K562 (cell line): ENCODE measurements at regions not wholly inside any gene's neighbourhood (a gene's known extent, or its start where the extent isn't known, plus 50 kb on each side); places are given as distances from the start of the nearest gene placed in this dataset.

ENCODE experiments used
- ATAC-seq: fragments of 200-7000 bp; cut with Tn5 transposase; 3 replicates; pipeline ENCODE4 v1.9.1; 2020; ENCODE audit warnings: moderate library complexity
- BruUV-seq: library from RNA; stranded (reverse); fragments of 400-500 nt; replicated peaks from 2 replicates; lab custom pipeline; 2021; lab: Mats Ljungman, UMichigan
- CTCF ChIA-PET: fragments of 300-600 bp; formaldehyde crosslinking; extraction: SDS; loops from one replicate; lab custom pipeline; 2021; ENCODE audit warnings: low intra/inter-chr PET ratio; lab: Yijun Ruan, JAX
- POLR2A ChIA-PET: fragments of 300-600, 350-650 bp; sonication (Branson Sonifier 250); formaldehyde crosslinking; extraction: SDS; loops from one replicate; lab custom pipeline; 2021; ENCODE audit warnings: antibody characterized with exemption, inconsistent platforms; lab: Yijun Ruan, JAX
- DNase-seq, 4 experiments: peaks; one replicate each; pipeline versions ENCODE4 v3.0.0 to v3.0.0-alpha.2; 2011 to 2018; ENCODE audit warnings: low spot score in 3 of 4, mixed read lengths in 3 of 4; ENCODE audit errors: extremely low read depth in 1 of 4
- FAIRE-seq: peaks from 2 replicates; lab custom pipeline; 2011; peaks lifted over from hg19 to GRCh38; lab: Jason Lieb, UNC
- H2AFZ ChIP-seq: 2 replicates; pipeline ENCODE4 v1.6.0; 2011; ENCODE audit warnings: low read depth, low read length, control low read depth, inconsistent platforms
- H3K27ac ChIP-seq: fragments of 200-600 bp; 3 replicates; pipeline ENCODE4 v1.8.0; 2011; ENCODE audit warnings: low read depth, mild to moderate bottlenecking, control low read depth, inconsistent platforms, low read length, moderate library complexity, mixed read lengths; ENCODE audit errors: extremely low read depth
- H3K27me3 ChIP-seq, 2 experiments: fragments of 300-600 bp in 1 of 2; 2 replicates in 1 of 2; 3 replicates in 1 of 2; pipeline versions ENCODE4 v1.6.0 to v1.8.0; 2011; ENCODE audit warnings: inconsistent platforms in 2 of 2, low read length in 2 of 2, mild to moderate bottlenecking in 1 of 2, mixed read lengths in 1 of 2, moderate library complexity in 1 of 2; ENCODE audit not compliant: control insufficient read depth in 2 of 2, insufficient read depth in 2 of 2
- H3K36me3 ChIP-seq: fragments of 300-600 bp; 3 replicates; pipeline ENCODE4 v1.8.0; 2011; ENCODE audit warnings: mild to moderate bottlenecking, low read length, inconsistent platforms; ENCODE audit not compliant: control insufficient read depth, insufficient read depth
- H3K4me1 ChIP-seq, 2 experiments: fragments of 200-600 bp in 1 of 2; replicated peaks in 1 of 2; 2 replicates in 1 of 2; 3 replicates in 1 of 2; pipeline versions ENCODE4 v1.5.1 to v1.8.0; 2011; ENCODE audit warnings: inconsistent platforms in 2 of 2, low read length in 2 of 2, mild to moderate bottlenecking in 1 of 2, mixed read lengths in 1 of 2, moderate library complexity in 1 of 2; ENCODE audit not compliant: control insufficient read depth in 2 of 2, insufficient read depth in 2 of 2
- H3K4me2 ChIP-seq: 2 replicates; pipeline ENCODE4 v1.6.1; 2011; ENCODE audit warnings: low read length, control low read depth, inconsistent platforms, mixed read lengths; ENCODE audit not compliant: insufficient read depth
- H3K4me3 ChIP-seq: fragments of 200-600 bp; sonication (generic), shearing (Covaris generic); 2 replicates; pipeline ENCODE4 v1.5.1; 2016; ENCODE audit warnings: control low read depth, inconsistent platforms
- H3K79me2 ChIP-seq: fragments of 200-600 bp; 3 replicates; pipeline ENCODE4 v1.8.0; 2011; ENCODE audit warnings: low read length, inconsistent platforms; ENCODE audit not compliant: control insufficient read depth, insufficient read depth
- H3K9ac ChIP-seq, 2 experiments: 2 replicates each; pipeline versions ENCODE4 v1.6.0 to v1.6.1; 2011; ENCODE audit warnings: low read depth in 2 of 2, low read length in 2 of 2, control low read depth in 1 of 2, inconsistent platforms in 1 of 2, mild to moderate bottlenecking in 1 of 2, mixed read lengths in 1 of 2; ENCODE audit not compliant: insufficient read depth in 1 of 2
- H3K9me1 ChIP-seq: one replicate; pipeline ENCODE4 v1.6.0; 2011; ENCODE audit warnings: inconsistent platforms, mild to moderate bottlenecking, low read length, moderate library complexity; ENCODE audit not compliant: control insufficient read depth, insufficient read depth
- H3K9me3 ChIP-seq: replicated peaks from 2 replicates; pipeline ENCODE4 v1.5.1; 2011; ENCODE audit warnings: low read depth, low read length, inconsistent platforms; ENCODE audit not compliant: control insufficient read depth, insufficient read depth
- H4K20me1 ChIP-seq: replicated peaks from 2 replicates; pipeline ENCODE4 v1.6.1; 2011; ENCODE audit warnings: low read length, inconsistent platforms, mixed read lengths; ENCODE audit not compliant: control insufficient read depth, insufficient read depth
- FOXA1 ChIP-seq: fragments of 450-650 bp; IDR thresholded peaks from 2 replicates; pipeline ENCODE4 v1.6.1; 2016; ENCODE audit warnings: mild to moderate bottlenecking, borderline replicate concordance
- HDAC3 ChIP-seq: fragments of 450-650 bp; IDR thresholded peaks from 2 replicates; pipeline ENCODE4 v1.6.1; 2018; ENCODE audit warnings: borderline replicate concordance, mild to moderate bottlenecking, moderate library complexity; ENCODE audit not compliant: partially characterized antibody
- HNRNPLL ChIP-seq: fragments of 200-400 bp; formaldehyde crosslinking; IDR thresholded peaks from 2 replicates; pipeline ENCODE4 v1.6.1; 2017; ENCODE audit warnings: low read length, low read depth, mild to moderate bottlenecking; ENCODE audit not compliant: poor library complexity, severe bottlenecking
- JUN ChIP-seq, 2 experiments: sonication (generic) in 1 of 2; formaldehyde crosslinking in 1 of 2; IDR thresholded peaks; 2 replicates each; pipeline versions ENCODE4 v1.6.1 to v1.8.0; 2012 to 2022; ENCODE audit warnings: borderline replicate concordance in 2 of 2, mild to moderate bottlenecking in 2 of 2, improper control_type of control experiment in 1 of 2, low read depth in 1 of 2, low read length in 1 of 2, missing genetic modification reagents in 1 of 2
- MTA1 ChIP-seq: fragments of 450-650 bp; IDR thresholded peaks from 2 replicates; pipeline ENCODE4 v1.6.1; 2017; ENCODE audit warnings: borderline replicate concordance
- PCBP1 ChIP-seq: fragments of 200-400 bp; formaldehyde crosslinking; IDR thresholded peaks from 2 replicates; pipeline ENCODE4 v1.6.1; 2018; ENCODE audit warnings: mild to moderate bottlenecking, low read depth, low read length; ENCODE audit not compliant: poor library complexity, severe bottlenecking
- PTBP1 ChIP-seq: fragments of 200-400 bp; formaldehyde crosslinking; IDR thresholded peaks from 2 replicates; pipeline ENCODE4 v1.6.1; 2017; ENCODE audit warnings: low read depth, low read length
- RBM14 ChIP-seq: fragments of 200-400 bp; formaldehyde crosslinking; IDR thresholded peaks from 2 replicates; pipeline ENCODE4 v1.6.1; 2018; ENCODE audit warnings: low read depth, mild to moderate bottlenecking, low read length, moderate library complexity, borderline replicate concordance; ENCODE audit not compliant: insufficient read depth
- SIN3A ChIP-seq, 2 experiments: fragments of 150-350 bp in 1 of 2; IDR thresholded peaks; 2 replicates each; pipeline ENCODE4 v1.6.1; 2011 to 2016; ENCODE audit warnings: borderline replicate concordance in 2 of 2, low read depth in 2 of 2, low read length in 2 of 2, mild to moderate bottlenecking in 2 of 2, moderate library complexity in 2 of 2; ENCODE audit not compliant: control insufficient read depth in 1 of 2
- TCF7L2 ChIP-seq: fragments of 150-350 bp; IDR thresholded peaks from 2 replicates; pipeline ENCODE4 v1.6.1; 2016; ENCODE audit warnings: low read depth, mild to moderate bottlenecking, low read length, moderate library complexity
- TEAD4 ChIP-seq, 2 experiments: sonication (generic) in 1 of 2; formaldehyde crosslinking in 1 of 2; IDR thresholded peaks; 2 replicates each; pipeline versions ENCODE4 v1.6.1 to v1.8.0; 2012 to 2022; ENCODE audit warnings: borderline replicate concordance in 1 of 2, inconsistent platforms in 1 of 2, low read length in 1 of 2, mild to moderate bottlenecking in 1 of 2, missing genetic modification reagents in 1 of 2
- TRIM28 ChIP-seq: fragments of 450-650 bp; IDR thresholded peaks from 2 replicates; pipeline ENCODE4 v1.6.1; 2017
- ZNF23 ChIP-seq: fragments of 250-450 bp; sonication (Bioruptor Pico); IDR thresholded peaks from 2 replicates; pipeline ENCODE4 v1.4.0; 2020; ENCODE audit warnings: mild to moderate bottlenecking
- ZNF785 ChIP-seq: fragments of 250-450 bp; sonication (Bioruptor Pico); IDR thresholded peaks from 2 replicates; pipeline ENCODE4 v1.4.0; 2020; ENCODE audit warnings: mild to moderate bottlenecking
- WGBS: fragments of 100-300 bp; shearing (Covaris generic); methylation state at CpG from one replicate; pipeline ENCODE4 v1.1.6; 2016; ENCODE audit warnings: low coverage, mixed read lengths; ENCODE audit not compliant: insufficient coverage; ENCODE audit errors: missing lambda C conversion rate; 5-methylcytosine and 5-hydroxymethylcytosine counted together
- in situ Hi-C: fragments of 300-500 bp; cut with MboI; formaldehyde crosslinking; loops from 4 replicates; pipeline ENCODE4 v1.15.0; 2018; ENCODE audit warnings: inconsistent platforms, mixed read lengths
- intact Hi-C: fragments of 100-400 bp; cut with micrococcal nuclease; formaldehyde crosslinking; loops from 2 replicates; pipeline ENCODE4 v1.14.2; 2022
- TF ChIP-seq, protein P1 (sequence below): fragments of 450-650 bp; formaldehyde crosslinking; IDR thresholded peaks from 2 replicates; pipeline ENCODE4 v1.4.0; 2022; ENCODE audit warnings: missing genetic modification characterization
- TF ChIP-seq, protein P2 (sequence below): fragments of 450-650 bp; IDR thresholded peaks from 2 replicates; pipeline ENCODE4 v1.6.1; 2017; ENCODE audit warnings: antibody characterized with exemption

DNA sequence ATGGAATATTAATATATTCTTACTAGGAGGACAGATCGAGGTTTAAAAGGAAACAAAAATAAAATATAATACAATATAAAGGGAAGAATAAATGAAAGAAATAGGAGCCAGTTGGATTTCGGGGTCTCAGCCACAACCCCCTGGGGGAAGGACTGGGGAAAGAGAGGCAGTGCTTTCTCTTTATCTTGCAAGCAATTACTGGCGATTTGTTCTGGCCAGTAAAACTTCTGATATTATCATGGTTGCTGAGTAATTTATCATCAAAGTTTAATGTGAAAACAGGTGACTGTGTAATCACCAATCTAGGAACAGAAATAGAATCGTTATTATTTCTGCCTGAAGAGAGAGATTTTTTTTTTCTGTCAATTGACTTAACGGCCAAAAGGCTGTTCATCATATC, 917.7 kb upstream of the CELF4 start:
- no peak overlapping the region for H2AFZ ChIP-seq
- no peaks in the 10 kb centered on the region for H3K27me3 ChIP-seq
- POLR2A ChIA-PET, result no interaction called here
- ATAC-seq (no peak), DNase-seq (no peak), FAIRE-seq (no peak)
- H3K9me1 ChIP-seq, result no peaks in the 10 kb centered on the region
- intact Hi-C loops (no loop called here), in situ Hi-C loops (no loop called here)
- 0% methylated on average over 5 of the region's 5 CpGs for WGBS
- no TSS peak for BruUV-seq
- H3K36me3 ChIP-seq, result no peaks in the 10 kb centered on the region
- CTCF ChIA-PET, result no interaction called here
- H3K9ac ChIP-seq, result no peak overlapping the region
- H3K9me3 ChIP-seq, result no peaks in the 10 kb centered on the region; the same call in 1 of the 2 replicates
- H3K4me2 ChIP-seq, result no peak overlapping the region
- no peak for TF ChIP-seq RBM14
- no peak for TF ChIP-seq JUN (IDR thresholded peaks at IDR 0.05; ENCODE audit: borderline replicate concordance, low read depth, low read length)
- TF ChIP-seq JUN (CRISPR knock-in tag; IDR thresholded peaks at IDR 0.05; ENCODE audit: borderline replicate concordance), result no peak
- no peak for TF ChIP-seq FOXA1
- TF ChIP-seq TEAD4 (IDR thresholded peaks at IDR 0.05; ENCODE audit: low read length), result no peak
- no peak for TF ChIP-seq TEAD4 (CRISPR knock-in tag; IDR thresholded peaks at IDR 0.05; ENCODE audit: borderline replicate concordance)
- no peak for TF ChIP-seq TRIM28
- TF ChIP-seq SIN3A (IDR thresholded peaks at IDR 0.05; ENCODE audit: borderline replicate concordance in 2 of 2, control insufficient read depth in 1 of 2, low read depth in 2 of 2, low read length in 2 of 2), result no peak
- no peak for TF ChIP-seq TCF7L2
- no peak for TF ChIP-seq MTA1
- TF ChIP-seq ZNF23 (CRISPR knock-in tag), result no peak
- no peak for TF ChIP-seq HDAC3
- TF ChIP-seq PCBP1, result no peak
- no peak for TF ChIP-seq PTBP1
- TF ChIP-seq, protein P1, sequence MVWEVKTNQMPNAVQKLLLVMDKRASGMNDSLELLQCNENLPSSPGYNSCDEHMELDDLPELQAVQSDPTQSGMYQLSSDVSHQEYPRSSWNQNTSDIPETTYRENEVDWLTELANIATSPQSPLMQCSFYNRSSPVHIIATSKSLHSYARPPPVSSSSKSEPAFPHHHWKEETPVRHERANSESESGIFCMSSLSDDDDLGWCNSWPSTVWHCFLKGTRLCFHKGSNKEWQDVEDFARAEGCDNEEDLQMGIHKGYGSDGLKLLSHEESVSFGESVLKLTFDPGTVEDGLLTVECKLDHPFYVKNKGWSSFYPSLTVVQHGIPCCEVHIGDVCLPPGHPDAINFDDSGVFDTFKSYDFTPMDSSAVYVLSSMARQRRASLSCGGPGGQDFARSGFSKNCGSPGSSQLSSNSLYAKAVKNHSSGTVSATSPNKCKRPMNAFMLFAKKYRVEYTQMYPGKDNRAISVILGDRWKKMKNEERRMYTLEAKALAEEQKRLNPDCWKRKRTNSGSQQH (CRISPR knock-in tag), result no peak
- TF ChIP-seq HNRNPLL, result no peak
- TF ChIP-seq, protein P2, sequence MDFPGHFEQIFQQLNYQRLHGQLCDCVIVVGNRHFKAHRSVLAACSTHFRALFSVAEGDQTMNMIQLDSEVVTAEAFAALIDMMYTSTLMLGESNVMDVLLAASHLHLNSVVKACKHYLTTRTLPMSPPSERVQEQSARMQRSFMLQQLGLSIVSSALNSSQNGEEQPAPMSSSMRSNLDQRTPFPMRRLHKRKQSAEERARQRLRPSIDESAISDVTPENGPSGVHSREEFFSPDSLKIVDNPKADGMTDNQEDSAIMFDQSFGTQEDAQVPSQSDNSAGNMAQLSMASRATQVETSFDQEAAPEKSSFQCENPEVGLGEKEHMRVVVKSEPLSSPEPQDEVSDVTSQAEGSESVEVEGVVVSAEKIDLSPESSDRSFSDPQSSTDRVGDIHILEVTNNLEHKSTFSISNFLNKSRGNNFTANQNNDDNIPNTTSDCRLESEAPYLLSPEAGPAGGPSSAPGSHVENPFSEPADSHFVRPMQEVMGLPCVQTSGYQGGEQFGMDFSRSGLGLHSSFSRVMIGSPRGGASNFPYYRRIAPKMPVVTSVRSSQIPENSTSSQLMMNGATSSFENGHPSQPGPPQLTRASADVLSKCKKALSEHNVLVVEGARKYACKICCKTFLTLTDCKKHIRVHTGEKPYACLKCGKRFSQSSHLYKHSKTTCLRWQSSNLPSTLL, result no peak
- no peak for TF ChIP-seq ZNF785 (CRISPR knock-in tag)
- H3K4me3 ChIP-seq, result no peak overlapping the region
- H4K20me1 ChIP-seq, result no peaks in the 10 kb centered on the region
- H3K79me2 ChIP-seq, result no peaks in the 10 kb centered on the region
- H3K4me1 ChIP-seq, result no peaks in the 10 kb centered on the region
- no peak overlapping the region for H3K27ac ChIP-seq
